GM23338 (cell line): ENCODE measurements at regions not wholly inside any gene's neighbourhood (a gene's known extent, or its start where the extent isn't known, plus 50 kb on each side); places are given as distances from the start of the nearest gene placed in this dataset.
"Not testable (repeated sequence)": the region's sequence is repeated elsewhere in the genome, so short reads cannot be mapped to it uniquely, and the experiment has no call there.

Experiments used
- CREB1 ChIP-seq: fragments of 250-450 bp; sonication (Bioruptor Pico); IDR thresholded peaks from 2 replicates; pipeline ENCODE4 v1.5.0; 2020; ENCODE audit warnings: low read depth, mild to moderate bottlenecking, moderate library complexity
- CTCF ChIP-seq, 2 experiments: fragments of 200-600 bp in 1 of 2; sonication (generic) in 1 of 2; conservative IDR thresholded peaks; 2 replicates each; pipeline versions ENCODE4 v1.5.1 to v1.6.1; 2016 to 2017; ENCODE audit warnings: antibody characterized with exemption in 2 of 2, low read depth in 2 of 2, mild to moderate bottlenecking in 2 of 2, moderate library complexity in 1 of 2
- ETS1 ChIP-seq: IDR thresholded peaks from 2 replicates; pipeline ENCODE4 v1.6.1; 2016; ENCODE audit warnings: antibody characterized with exemption
- EZH2 ChIP-seq: fragments of 200-600 bp; sonication (generic); IDR thresholded peaks from one replicate; pipeline ENCODE4 v1.8.0; 2017; ENCODE audit warnings: antibody characterized with exemption, mild to moderate bottlenecking, low read depth; ENCODE audit not compliant: unreplicated experiment
- EZH2phosphoT487 ChIP-seq: fragments of 200-600 bp; sonication (generic); IDR thresholded peaks from one replicate; pipeline ENCODE4 v1.8.1; 2018; ENCODE audit warnings: antibody characterized with exemption; ENCODE audit not compliant: unreplicated experiment
- JUNB ChIP-seq: IDR thresholded peaks from one replicate; pipeline ENCODE4 v1.6.1; 2016; ENCODE audit warnings: antibody characterized with exemption; ENCODE audit not compliant: unreplicated experiment
- NANOG ChIP-seq: IDR thresholded peaks from 2 replicates; pipeline ENCODE4 v1.6.1; 2016; ENCODE audit warnings: antibody characterized with exemption, borderline replicate concordance
- POLR2AphosphoS5 ChIP-seq: IDR thresholded peaks from 2 replicates; pipeline ENCODE4 v1.6.1; 2016; ENCODE audit warnings: antibody characterized with exemption, low read depth
- REST ChIP-seq: IDR thresholded peaks from one replicate; pipeline ENCODE4 v1.6.1; 2018; ENCODE audit warnings: antibody characterized with exemption; ENCODE audit not compliant: unreplicated experiment
- ZNF462 ChIP-seq: fragments of 250-450 bp; sonication (Bioruptor Pico); IDR thresholded peaks from 2 replicates; pipeline ENCODE4 v1.5.0; 2020; ENCODE audit warnings: mild to moderate bottlenecking, moderate library complexity

DNA sequence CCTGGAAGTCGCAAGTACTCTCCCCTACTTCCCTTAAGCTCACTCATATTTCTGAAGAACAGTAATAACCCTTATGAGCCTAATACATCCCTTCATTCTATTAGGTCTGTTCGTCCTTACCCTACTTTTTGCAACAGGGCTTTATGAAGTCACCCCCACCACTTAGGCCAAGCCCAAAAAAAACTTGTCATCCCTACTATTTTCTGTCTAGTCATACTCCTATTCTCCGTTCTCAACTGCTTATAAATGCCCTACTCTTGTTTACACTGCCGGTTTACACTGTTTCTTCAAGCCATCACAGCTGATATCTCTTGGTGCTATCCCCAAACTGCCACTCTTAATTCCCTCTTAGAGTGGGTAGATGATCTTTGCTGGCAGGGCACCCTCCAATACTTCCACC is 458.2 kb upstream of the GRM7 start:
- TF ChIP-seq REST; CTCF (conservative IDR thresholded peaks at IDR 0.05; ENCODE audit: low read depth in 2 of 2); EZH2; POLR2AphosphoS5; NANOG; JUNB; CREB1; ZNF462; EZH2phosphoT487; ETS1: not testable (repeated sequence)
